HCT116 (cell line): ENCODE measurements at regions not wholly inside any gene's neighbourhood (a gene's known extent, or its start where the extent isn't known, plus 50 kb on each side); places are given as distances from the start of the nearest gene placed in this dataset.

Experiments
- ATAC-seq: fragments of 200-7000 bp; cut with Tn5 transposase; 2 replicates; pipeline ENCODE4 v1.9.1; 2020; ENCODE audit warnings: mild to moderate bottlenecking, moderate library complexity
- BruUV-seq: library from RNA; stranded (reverse); fragments of 400-500 nt; replicated peaks from 2 replicates; lab custom pipeline; 2021; lab: Mats Ljungman, UMichigan
- CTCF ChIA-PET: fragments of 300-600 bp; sonication (Branson Sonifier 250); formaldehyde crosslinking; loops from one replicate; lab custom pipeline; 2021; ENCODE audit warnings: antibody characterized with exemption; lab: Charles Lee
- POLR2A ChIA-PET: fragments of 300-600, 350-600 bp; sonication (Branson Sonifier 250); formaldehyde crosslinking; loops from one replicate; lab custom pipeline; 2021; ENCODE audit warnings: antibody characterized with exemption; lab: Charles Lee
- RAD21 ChIA-PET, 2 experiments: fragments of 300-600 bp; sonication (Branson Sonifier 250); formaldehyde crosslinking; loops; one replicate each; lab custom pipeline; 2023; ENCODE audit warnings: low total read pairs in 2 of 2; ENCODE audit not compliant: uncharacterized antibody in 2 of 2, unreplicated experiment in 2 of 2, low non-redundant PET in 1 of 2; lab: Charles Lee
- DNase-seq: peaks from one replicate; pipeline ENCODE4 v3.0.0-alpha.2; 2010; ENCODE audit warnings: low read depth, low spot score
- H2AFZ ChIP-seq: fragments of 200-600 bp; shearing (Covaris generic), sonication (generic); 2 replicates; pipeline ENCODE4 v1.6.1; 2017; ENCODE audit warnings: low read depth, mixed run types, mixed read lengths, antibody characterized with exemption, low read length; ENCODE audit not compliant: poor library complexity, severe bottlenecking
- H3K27ac ChIP-seq: 2 replicates; pipeline ENCODE4 v1.5.1; 2012; ENCODE audit warnings: low read depth, low read length
- H3K27me3 ChIP-seq: fragments of 200-600 bp; sonication (generic); 2 replicates; pipeline ENCODE4 v1.6.1; 2016; ENCODE audit warnings: mixed run types, low read length, mixed read lengths; ENCODE audit not compliant: insufficient read depth
- H3K36me3 ChIP-seq, 2 experiments: fragments of 200-500 bp in 1 of 2; fragments of 200-600 bp in 1 of 2; sonication (Bioruptor generic) in 1 of 2; sonication (generic) in 1 of 2; 2 replicates each; pipeline versions ENCODE4 v1.5.1 to v1.6.1; 2014 to 2016; ENCODE audit warnings: low read length in 2 of 2, inconsistent platforms in 1 of 2, mixed read lengths in 1 of 2, mixed run types in 1 of 2; ENCODE audit not compliant: insufficient read depth in 2 of 2, control insufficient read depth in 1 of 2
- H3K4me1 ChIP-seq, 2 experiments: fragments of 200-600 bp in 1 of 2; sonication (generic) in 1 of 2; 2 replicates each; pipeline versions ENCODE4 v1.5.1 to v1.6.1; 2012 to 2017; ENCODE audit warnings: low read length in 2 of 2, inconsistent platforms in 1 of 2, mild to moderate bottlenecking in 1 of 2, mixed read lengths in 1 of 2, mixed run types in 1 of 2, moderate library complexity in 1 of 2; ENCODE audit not compliant: insufficient read depth in 2 of 2, control insufficient read depth in 1 of 2
- H3K4me2 ChIP-seq: fragments of 200-600 bp; sonication (generic); 2 replicates; pipeline ENCODE4 v1.6.1; 2017; ENCODE audit warnings: mixed run types, low read length, mixed read lengths
- H3K4me3 ChIP-seq, 2 experiments: fragments of 200-600 bp in 1 of 2; sonication (generic) in 1 of 2; replicated peaks in 1 of 2; 2 replicates each; pipeline ENCODE4 v1.5.1; 2011 to 2016; ENCODE audit warnings: low read length in 2 of 2, control low read depth in 1 of 2, low read depth in 1 of 2, mild to moderate bottlenecking in 1 of 2, mixed read lengths in 1 of 2, mixed run types in 1 of 2
- H3K79me2 ChIP-seq: fragments of 200-600 bp; sonication (generic); 2 replicates; pipeline ENCODE4 v1.6.1; 2017; ENCODE audit warnings: mild to moderate bottlenecking, mixed run types, low read length, moderate library complexity, mixed read lengths; ENCODE audit not compliant: insufficient read depth
- H3K9ac ChIP-seq: fragments of 200-600 bp; sonication (generic); 2 replicates; pipeline ENCODE4 v1.6.1; 2016; ENCODE audit warnings: low read length, mixed read lengths
- H3K9me2 ChIP-seq: fragments of 200-600 bp; sonication (generic), shearing (Covaris generic); 2 replicates; pipeline ENCODE4 v1.6.1; 2017; ENCODE audit warnings: mixed run types, mild to moderate bottlenecking, moderate library complexity; ENCODE audit not compliant: insufficient read depth
- H3K9me3 ChIP-seq, 2 experiments: fragments of 200-500 bp in 1 of 2; fragments of 200-600 bp in 1 of 2; sonication (Bioruptor generic) in 1 of 2; sonication (generic) in 1 of 2; 2 replicates each; pipeline ENCODE4 v1.6.1; 2014 to 2017; ENCODE audit warnings: low read length in 2 of 2, mixed read lengths in 2 of 2, inconsistent platforms in 1 of 2, low read depth in 1 of 2, mild to moderate bottlenecking in 1 of 2, mixed run types in 1 of 2, moderate library complexity in 1 of 2; ENCODE audit not compliant: control insufficient read depth in 1 of 2, insufficient read depth in 1 of 2
- H4K20me1 ChIP-seq: fragments of 200-600 bp; sonication (generic), shearing (Covaris generic); 2 replicates; pipeline ENCODE4 v1.6.1; 2017; ENCODE audit warnings: mixed run types, mild to moderate bottlenecking, moderate library complexity; ENCODE audit not compliant: insufficient read depth
- CBX3 ChIP-seq: IDR thresholded peaks from 2 replicates; pipeline ENCODE4 v1.6.1; 2012; ENCODE audit warnings: low read depth
- CEBPB ChIP-seq: IDR thresholded peaks from 2 replicates; pipeline ENCODE4 v1.6.1; 2012; ENCODE audit warnings: low read depth
- CTCF ChIP-seq, 3 experiments: fragments of 200-600 bp in 1 of 3; sonication (generic) in 1 of 3; IDR thresholded peaks in 2 of 3; conservative IDR thresholded peaks in 1 of 3; 2 replicates each; pipeline ENCODE4 v1.5.1; 2012 to 2017; ENCODE audit warnings: low read depth in 2 of 3, low read length in 2 of 3, antibody characterized with exemption in 1 of 3, borderline replicate concordance in 1 of 3, control low read depth in 1 of 3, mild to moderate bottlenecking in 1 of 3, mixed read lengths in 1 of 3, mixed run types in 1 of 3, moderate library complexity in 1 of 3; ENCODE audit not compliant: insufficient read depth in 1 of 3
- EGR1 ChIP-seq: IDR thresholded peaks from 2 replicates; pipeline ENCODE4 v1.6.1; 2012; ENCODE audit warnings: low read depth
- ELF1 ChIP-seq: IDR thresholded peaks from 2 replicates; pipeline ENCODE4 v1.6.1; 2012; ENCODE audit warnings: low read depth, borderline replicate concordance
- EZH2phosphoT487 ChIP-seq: fragments of 200-600 bp; IDR thresholded peaks from 2 replicates; pipeline ENCODE4 v1.6.1; 2018; ENCODE audit warnings: antibody characterized with exemption, borderline replicate concordance
- FOSL1 ChIP-seq: IDR thresholded peaks from 2 replicates; pipeline ENCODE4 v1.6.1; 2012; ENCODE audit warnings: low read depth
- JUND ChIP-seq: IDR thresholded peaks from 2 replicates; pipeline ENCODE4 v1.6.1; 2012
- MAX ChIP-seq: IDR thresholded peaks from 2 replicates; pipeline ENCODE4 v1.6.1; 2012
- RAD21 ChIP-seq: IDR thresholded peaks from 2 replicates; pipeline ENCODE4 v1.6.1; 2012; ENCODE audit warnings: low read depth, mild to moderate bottlenecking
- REST ChIP-seq: IDR thresholded peaks from 2 replicates; pipeline ENCODE4 v1.6.1; 2012; ENCODE audit warnings: low read depth
- SIN3A ChIP-seq: IDR thresholded peaks from 2 replicates; pipeline ENCODE4 v1.6.1; 2012; ENCODE audit warnings: low read depth
- SP1 ChIP-seq: IDR thresholded peaks from 2 replicates; pipeline ENCODE4 v1.6.1; 2012; ENCODE audit warnings: low read depth
- SRF ChIP-seq: IDR thresholded peaks from 2 replicates; pipeline ENCODE4 v1.6.1; 2012; ENCODE audit warnings: low read depth
- YY1 ChIP-seq: IDR thresholded peaks from 2 replicates; pipeline ENCODE4 v1.6.1; 2011; ENCODE audit warnings: low read length, low read depth, moderate library complexity, mild to moderate bottlenecking; ENCODE audit not compliant: insufficient replicate concordance; ENCODE audit errors: extremely low read depth
- ZNF274 ChIP-seq: fragments of 200-500 bp; sonication (Bioruptor generic); IDR thresholded peaks from 2 replicates; pipeline ENCODE4 v1.6.1; 2014; ENCODE audit warnings: mild to moderate bottlenecking, low read depth, low read length, inconsistent platforms
- intact Hi-C: fragments of 100-400 bp; cut with micrococcal nuclease; formaldehyde crosslinking; loops from 2 replicates; pipeline ENCODE4 v1.10.0; 2022

GRCh38 chr4:19400820-19401219 is 850.9 kb upstream of the SLIT2 start:
- H4K20me1 ChIP-seq, result no peaks in the 10 kb centered on the region
- H3K9me2 ChIP-seq, result no peaks in the 10 kb centered on the region
- no peaks in the 10 kb centered on the region for H3K27me3 ChIP-seq
- H3K79me2 ChIP-seq, result no peaks in the 10 kb centered on the region
- ChIA-PET CTCF (no interaction called here), RAD21 (no interaction called here), POLR2A (no interaction called here)
- no peaks in the 10 kb centered on the region for H3K9me3 ChIP-seq
- H3K4me1 ChIP-seq, result no peaks in the 10 kb centered on the region
- intact Hi-C loops, result no loop called here
- H3K9ac ChIP-seq, result no peak overlapping the region
- no peak overlapping the region for H3K4me3 ChIP-seq
- no peaks in the 10 kb centered on the region for H3K36me3 ChIP-seq
- no peak overlapping the region for H3K4me2 ChIP-seq
- H2AFZ ChIP-seq, result no peak overlapping the region
- no peak overlapping the region for H3K27ac ChIP-seq
- no peak for ATAC-seq
- TF ChIP-seq EGR1, result no peak
- TF ChIP-seq REST, result no peak
- TF ChIP-seq ELF1, result no peak
- TF ChIP-seq ZNF274, result no peak
- TF ChIP-seq SIN3A, result no peak
- TF ChIP-seq, all 23 proteins: peak for 0
- no TSS peak for BruUV-seq
- DNase-seq, result no peak

- ATAC-seq (no peak), DNase-seq (no peak)
- Histone ChIP-seq H3K36me3 (no peaks in the 10 kb centered on the region), H4K20me1 (no peaks in the 10 kb centered on the region), H2AFZ (no peak overlapping the region), H3K79me2 (no peaks in the 10 kb centered on the region), H3K4me3 (no peak overlapping the region), H3K4me1 (no peaks in the 10 kb centered on the region), H3K4me2 (no peak overlapping the region), H3K9me2 (no peaks in the 10 kb centered on the region), H3K27me3 (no peaks in the 10 kb centered on the region), H3K27ac (no peak overlapping the region), H3K9me3 (no peaks in the 10 kb centered on the region), H3K9ac (no peak overlapping the region)
- ChIA-PET RAD21 (no interaction called here), POLR2A (no interaction called here), CTCF (no interaction called here)
- BruUV-seq, result no TSS peak
- intact Hi-C loops, result no loop called here
- TF ChIP-seq SRF, result no peak
- no peak for TF ChIP-seq MAX
- TF ChIP-seq JUND, result no peak
- TF ChIP-seq SIN3A, result no peak
- TF ChIP-seq YY1, result no peak
- no peak for TF ChIP-seq CBX3
- TF ChIP-seq EZH2phosphoT487, result no peak
- no peak for TF ChIP-seq RAD21
- no peak for TF ChIP-seq FOSL1
- no peak for TF ChIP-seq CEBPB
- TF ChIP-seq CTCF (IDR thresholded peaks at IDR 0.05 in 2 of 3, conservative IDR thresholded peaks at IDR 0.05 in 1 of 3; ENCODE audit: borderline replicate concordance in 1 of 3, insufficient read depth in 1 of 3, low read depth in 2 of 3, low read length in 2 of 3), result no peak
- no peak for TF ChIP-seq SP1
These were observed 852.7 kb upstream of the SLIT2 start for GRCh38 chr4:19399001-19399400.
